Limb (tissue), 2 donors: ENCODE measurements at regions not wholly inside any gene's neighbourhood (a gene's known extent, or its start where the extent isn't known, plus 50 kb on each side); places are given as distances from the start of the nearest gene placed in this dataset.
A peak's percentile ranks its signal among the peaks of the same experiment; 100 is the strongest.
"Not testable (repeated sequence)": the region's sequence is repeated elsewhere in the genome, so short reads cannot be mapped to it uniquely, and the experiment has no call there.

Experiments used
- DNase-seq, 2 donors: peaks; one replicate each; pipeline ENCODE4 v3.0.0-alpha.2; 2016; ENCODE audit errors: extremely low spot score in 2 of 2

DNA sequence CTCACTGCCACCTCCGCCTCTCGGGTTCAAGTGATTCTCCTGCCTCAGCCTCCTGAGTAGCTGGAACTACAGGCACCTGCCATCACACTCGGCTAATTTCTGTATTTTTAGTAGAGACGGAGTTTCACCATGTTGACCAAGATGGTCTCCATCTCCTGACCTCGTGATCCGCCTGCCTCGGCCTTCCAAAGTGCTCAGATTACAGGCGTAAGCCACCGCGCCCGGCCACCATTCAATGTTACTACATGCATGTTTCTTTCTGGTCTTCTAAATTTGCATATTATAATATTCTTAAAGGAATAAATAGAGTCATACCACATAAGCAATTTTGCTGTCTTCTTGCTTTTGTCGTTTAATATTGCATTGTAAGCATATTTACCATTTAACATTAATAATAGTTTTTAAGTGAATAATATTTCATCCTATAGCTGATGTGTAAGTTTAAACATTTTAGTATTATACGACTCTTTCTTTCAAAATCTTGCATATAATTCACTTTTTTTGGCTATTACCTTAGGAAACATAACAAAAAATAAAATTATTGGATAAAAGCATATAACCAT is 1270.4 kb downstream of the ADGRL3 start:
- DNase-seq: no peak

DNA sequence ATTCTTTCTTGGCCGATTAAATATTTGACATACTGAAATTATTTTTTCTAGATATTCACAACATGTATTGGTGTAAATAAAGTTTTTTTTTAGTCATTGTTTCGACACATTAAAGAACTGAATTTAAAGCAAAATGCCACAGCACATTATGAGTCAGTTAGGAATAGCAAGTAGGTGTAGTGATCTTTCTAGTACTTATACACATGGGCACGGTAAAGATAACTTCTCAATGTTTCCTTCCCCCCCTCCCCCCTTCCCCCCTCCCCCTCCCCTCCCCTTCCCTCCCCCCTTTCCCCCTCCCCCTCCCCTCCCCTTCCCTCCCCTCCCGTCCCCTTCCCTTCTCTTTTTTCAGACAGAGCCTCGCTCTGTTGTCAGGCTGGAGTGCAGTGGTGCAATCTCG is 1269.9 kb downstream of the ADGRL3 start:
- DNase-seq: no peak

DNA sequence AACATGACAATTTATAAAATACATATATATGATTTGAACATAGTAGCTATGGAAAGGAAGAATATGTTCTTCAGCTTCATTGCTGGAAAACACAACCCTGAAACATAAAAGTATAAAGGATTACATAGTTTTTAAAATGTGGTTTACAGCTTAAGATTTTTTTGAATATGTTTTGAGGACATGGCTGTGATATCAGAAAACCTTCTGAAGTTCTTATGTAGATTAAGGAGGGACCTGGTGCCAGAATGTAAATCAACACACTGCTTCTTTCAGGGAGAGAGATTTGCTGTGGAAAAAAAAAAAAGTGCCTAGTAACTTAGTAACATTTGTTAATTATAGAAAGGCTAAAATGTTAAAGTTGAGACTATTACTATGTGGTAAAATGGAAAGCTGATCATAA is 1261.8 kb downstream of the ADGRL3 start:
- DNase-seq: no peak

DNA sequence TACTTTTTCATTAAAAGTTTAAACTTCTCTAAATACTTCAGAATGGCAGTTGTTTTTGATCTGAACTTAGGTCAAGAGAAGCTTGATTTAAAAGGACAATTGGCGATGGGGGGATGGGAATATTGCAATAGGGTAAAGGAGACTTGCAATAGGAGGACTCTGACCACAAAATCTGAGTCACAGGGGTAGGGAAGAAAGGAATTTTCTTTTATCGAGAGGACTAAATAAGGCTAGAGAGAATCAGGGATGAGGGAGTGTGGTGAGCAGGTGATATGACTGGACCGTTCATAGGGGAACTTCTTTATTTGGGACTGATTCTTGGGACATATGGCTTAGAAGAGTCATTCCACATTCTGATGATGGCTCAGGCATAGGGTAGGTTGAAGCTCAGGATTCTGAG is 1260.2 kb downstream of the ADGRL3 start:
- no peak for DNase-seq

DNA sequence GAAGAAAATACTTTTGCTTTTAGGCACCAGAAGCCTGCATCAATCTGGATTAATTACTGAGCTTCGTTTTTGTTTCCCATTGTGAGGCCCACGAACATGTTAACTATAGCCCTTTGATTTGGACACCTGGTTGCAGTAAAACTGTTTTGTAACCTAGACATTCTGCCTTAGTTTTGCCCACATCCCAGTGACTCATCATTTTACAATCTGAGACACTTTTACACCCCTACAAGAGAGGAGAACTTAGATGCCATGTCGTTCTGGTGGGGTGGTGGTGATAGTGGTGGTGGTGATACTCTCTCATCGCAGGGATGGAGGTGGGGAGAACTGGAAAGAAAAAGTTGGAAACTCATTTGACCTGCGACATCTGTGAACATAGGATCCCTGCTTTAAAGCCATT is 1257.2 kb downstream of the ADGRL3 start:
- no peak for DNase-seq

DNA sequence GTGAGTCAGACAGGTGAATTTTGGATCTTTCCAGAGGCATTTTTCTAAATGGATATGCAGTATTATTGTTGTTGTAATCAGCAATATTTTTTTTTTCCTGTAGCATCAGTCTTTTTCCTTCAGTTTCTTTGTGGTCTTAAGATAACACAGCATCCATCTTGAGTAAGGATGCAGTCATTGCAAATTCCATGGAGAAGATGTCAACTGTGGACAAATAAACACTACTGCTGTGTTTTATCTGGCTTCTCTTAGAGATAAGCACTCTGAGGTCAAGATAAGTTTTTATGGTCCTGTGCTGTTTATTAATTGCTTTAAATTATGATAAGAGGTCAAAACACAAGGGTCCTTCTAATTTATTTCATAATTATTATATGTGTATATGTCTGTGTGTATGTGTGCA is 1255.7 kb downstream of the ADGRL3 start:
- DNase-seq: no peak

DNA sequence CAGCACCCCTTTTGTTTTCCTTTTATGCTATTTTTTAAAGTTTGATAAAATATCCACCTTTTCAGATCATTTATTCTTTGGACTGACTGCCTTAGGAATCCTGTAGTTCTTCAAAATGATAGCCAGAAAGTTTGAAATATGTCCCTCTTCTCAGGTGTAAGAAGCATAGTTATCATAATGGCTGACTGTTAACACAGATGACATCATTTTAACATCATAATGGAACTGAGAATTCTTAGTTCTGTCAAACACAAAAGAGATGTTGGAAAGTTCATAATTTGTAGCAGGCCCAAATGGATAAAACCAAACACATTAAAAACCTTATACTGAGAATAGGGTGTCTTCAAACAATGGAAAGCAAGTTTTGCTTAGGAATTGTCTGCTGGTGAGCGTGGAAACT is 1254.4 kb downstream of the ADGRL3 start:
- DNase-seq: no peak

DNA sequence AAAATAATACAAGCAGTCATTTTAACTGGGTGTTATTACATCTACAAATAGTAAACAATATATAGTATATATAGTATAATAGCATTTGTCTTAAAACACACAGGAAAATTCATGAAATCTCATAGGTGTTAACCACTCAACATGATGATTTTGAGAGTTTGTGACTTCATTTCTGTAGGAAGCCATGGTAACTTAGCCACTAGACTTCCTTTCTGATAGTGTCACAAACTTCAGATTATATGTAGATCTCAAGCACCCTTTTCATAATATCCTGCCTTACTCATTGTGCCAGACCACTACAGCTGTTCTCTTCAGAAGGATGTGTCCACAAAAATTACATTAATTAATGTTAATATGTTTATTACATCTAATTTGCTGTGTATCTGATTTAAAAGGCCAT is 1250.6 kb downstream of the ADGRL3 start:
- no peak for DNase-seq

DNA sequence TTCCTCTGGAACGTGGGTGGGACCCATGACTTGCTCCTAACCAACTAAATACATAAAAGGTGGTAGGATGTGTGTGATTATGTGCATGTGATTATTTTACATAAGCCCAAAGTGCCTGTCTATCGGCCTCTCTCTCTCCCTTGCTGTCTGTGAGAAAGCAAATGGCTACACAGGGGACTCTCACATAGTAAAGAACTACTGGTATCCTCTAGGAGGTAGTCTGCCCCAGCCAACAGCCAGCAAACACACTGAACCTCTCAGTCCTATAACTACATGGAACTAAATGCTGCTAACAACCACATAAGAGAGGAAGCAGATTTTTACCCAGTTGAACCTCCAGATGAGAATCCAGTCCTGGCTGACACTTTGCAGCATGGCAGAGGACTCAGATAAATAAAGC is 1249.4 kb downstream of the ADGRL3 start:
- DNase-seq: no peak

DNA sequence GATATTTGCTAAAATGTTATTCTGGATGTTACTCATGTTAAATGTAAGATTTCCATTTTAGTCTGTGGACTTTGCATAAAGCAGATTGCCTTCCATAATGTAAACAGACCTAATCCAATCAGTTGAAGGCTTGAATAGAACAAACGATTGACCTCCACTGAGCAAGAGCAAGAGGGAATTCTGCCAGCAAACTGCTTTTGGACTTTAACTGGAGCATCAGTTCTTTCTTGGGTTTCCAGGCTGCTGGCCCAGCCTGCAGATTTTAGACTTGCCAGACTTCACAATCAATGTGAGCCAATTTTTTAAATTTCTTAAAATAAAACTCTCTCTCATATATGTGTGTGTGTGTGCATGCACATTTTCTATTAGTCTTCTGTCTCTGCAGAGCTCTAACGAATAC is 1248.8 kb downstream of the ADGRL3 start:
- DNase-seq: no peak

DNA sequence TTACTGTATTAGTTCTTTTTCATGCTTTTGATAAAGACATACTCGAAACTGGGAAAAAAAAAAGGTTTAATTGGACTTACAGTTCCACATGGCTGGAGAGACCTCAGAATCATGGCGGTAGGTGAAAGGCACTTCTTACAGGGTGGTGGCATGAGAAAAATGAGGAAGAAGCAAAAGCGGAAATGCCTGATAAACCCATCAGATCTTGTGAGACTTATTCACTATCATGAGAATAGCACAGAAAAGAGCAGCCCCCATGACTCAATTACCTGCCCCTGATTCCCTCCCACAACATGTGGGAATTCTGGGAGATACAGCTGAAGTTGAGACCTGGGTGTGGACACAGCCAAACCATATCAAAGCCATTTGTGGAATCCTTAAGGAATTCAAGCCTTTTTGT is 1238.9 kb downstream of the ADGRL3 start:
- DNase-seq: no peak

DNA sequence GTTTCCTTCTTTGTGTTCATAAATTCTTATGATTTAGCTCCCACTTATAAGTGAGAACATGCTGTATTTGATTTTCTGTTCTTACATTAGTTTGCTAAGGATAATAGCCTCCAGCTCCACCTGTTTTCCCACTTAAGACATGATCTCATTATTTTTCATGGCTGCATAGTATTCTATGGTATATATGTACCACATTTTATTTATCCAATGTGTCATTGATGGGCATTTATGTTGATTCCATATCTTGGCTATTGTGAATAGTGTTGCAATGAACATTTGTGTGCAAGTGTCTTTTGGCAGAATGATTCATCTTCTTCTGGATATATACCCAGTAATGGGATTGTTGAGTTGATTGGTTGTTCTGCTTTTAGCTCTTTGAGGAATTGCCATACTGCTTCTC is 1234.8 kb downstream of the ADGRL3 start:
- no peak for DNase-seq

DNA sequence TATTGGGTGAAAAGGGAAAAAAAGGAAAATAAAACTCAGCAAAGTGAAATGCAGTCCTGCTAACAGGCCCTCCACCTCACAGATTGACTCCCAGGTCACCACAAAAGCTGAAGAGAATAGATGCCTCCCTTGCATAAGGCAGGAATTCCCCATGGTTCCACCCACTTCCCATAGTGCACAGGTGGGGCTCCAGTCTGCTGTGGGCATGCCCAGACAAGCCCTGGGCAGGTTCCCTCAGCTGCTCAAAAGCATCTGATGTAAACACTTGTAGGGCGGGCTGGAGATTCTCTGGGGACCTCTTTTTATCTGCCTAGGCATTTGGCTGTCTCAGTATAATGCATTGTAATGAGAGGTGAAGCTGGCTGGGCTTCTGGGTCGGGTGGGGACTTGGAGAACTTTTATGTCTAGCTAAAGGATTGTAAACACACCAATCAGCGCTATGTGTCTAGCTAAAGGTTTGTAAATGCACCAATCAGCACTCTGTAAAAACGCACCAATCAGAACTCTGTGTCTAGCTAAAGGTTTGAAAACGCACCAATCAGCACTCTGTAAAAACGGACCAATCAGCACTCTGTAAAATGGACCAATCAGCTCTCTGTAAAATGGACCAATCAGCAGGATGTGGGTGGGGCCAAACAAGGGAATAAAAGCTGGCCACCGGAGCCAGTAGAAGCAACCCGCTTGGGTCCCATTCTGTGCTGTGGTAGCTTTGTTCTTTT is 1231.5 kb downstream of the ADGRL3 start:
- not testable (repeated sequence) for DNase-seq

DNA sequence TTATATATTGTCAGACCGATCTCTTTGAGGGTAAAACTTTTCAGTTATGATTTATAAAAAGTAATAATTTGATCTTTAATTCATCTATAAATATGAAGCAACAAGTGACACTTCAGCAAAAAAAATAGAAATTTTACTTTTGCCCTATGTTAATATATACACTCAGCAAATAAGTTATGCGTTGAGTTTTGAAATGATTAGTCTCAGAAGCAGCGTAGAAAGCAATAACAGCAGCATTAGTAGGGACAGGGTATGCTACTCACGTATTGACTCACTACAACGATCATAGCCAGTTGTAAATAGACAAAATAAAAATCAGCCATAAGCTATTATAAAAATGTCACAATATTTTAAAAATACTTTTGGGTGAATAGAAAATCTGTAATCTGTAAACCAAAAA is 1229.2 kb downstream of the ADGRL3 start:
- no peak for DNase-seq

DNA sequence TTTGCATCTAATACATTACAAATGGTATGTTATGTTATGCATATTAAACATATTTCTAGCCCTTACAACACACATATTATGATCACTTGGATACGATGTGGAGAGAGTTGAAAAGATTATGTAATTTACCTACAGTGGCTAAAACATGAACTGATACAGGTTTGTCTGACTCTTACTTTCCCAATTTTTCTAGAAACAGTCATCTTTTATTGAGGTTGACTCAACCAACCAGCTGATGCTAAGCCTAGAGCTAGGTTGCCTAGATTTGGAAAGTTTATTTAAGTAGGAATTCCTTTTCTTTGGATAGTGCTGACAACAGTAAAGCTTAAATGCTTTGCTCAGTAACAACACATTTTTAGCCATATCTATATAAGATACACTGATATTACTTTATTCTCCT is 1215.1 kb downstream of the ADGRL3 start:
- no peak for DNase-seq

DNA sequence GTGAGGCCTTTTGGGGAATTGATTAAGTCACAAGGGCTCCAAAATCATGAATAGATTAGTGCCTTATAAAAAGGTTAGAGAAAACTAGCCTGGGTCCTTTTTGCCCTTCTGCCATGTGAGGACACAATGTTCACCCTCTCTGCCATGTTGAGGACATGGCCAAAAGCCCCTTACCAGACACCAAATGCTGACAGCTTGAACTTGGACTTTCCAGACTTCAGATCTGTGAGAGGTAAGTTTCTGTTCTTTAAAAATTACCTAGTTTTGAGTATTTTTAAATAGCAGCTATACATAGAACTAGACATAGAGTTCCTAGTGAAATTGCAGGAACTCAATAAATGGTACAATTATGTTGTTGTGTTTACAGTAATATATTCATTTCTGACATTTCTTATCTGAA is 1214.4 kb downstream of the ADGRL3 start:
- DNase-seq: no peak

DNA sequence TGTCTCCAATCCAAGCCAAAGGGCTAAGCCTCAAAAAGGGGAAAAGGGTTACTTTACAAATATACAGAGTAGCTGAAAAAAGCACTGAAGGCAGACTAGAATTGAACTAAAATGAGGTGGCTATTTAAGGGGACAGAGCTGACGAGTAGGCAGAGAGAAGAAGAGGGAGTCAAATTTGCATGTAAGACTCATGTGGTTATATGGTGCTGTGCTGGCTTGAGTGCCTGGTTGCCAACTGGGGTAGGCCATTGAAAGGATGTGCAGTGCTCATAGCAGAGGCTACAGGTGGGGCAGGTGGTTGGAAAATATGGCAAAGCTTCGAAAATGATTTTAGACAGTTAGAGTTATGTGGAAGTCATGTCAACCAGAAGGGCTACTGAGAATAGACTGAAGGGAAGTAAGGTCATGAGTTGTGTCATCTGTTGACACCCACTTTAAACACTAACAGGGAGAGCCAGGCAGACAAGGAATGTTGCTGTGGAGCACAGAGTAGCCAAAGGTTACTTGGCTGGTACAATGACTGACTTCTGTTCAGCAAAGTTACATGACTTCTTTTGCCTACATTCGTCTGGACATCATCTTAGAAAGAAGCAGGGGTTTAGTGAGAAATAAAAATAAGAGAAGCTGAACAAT is 1210.4 kb downstream of the ADGRL3 start:
- DNase-seq: no peak

DNA sequence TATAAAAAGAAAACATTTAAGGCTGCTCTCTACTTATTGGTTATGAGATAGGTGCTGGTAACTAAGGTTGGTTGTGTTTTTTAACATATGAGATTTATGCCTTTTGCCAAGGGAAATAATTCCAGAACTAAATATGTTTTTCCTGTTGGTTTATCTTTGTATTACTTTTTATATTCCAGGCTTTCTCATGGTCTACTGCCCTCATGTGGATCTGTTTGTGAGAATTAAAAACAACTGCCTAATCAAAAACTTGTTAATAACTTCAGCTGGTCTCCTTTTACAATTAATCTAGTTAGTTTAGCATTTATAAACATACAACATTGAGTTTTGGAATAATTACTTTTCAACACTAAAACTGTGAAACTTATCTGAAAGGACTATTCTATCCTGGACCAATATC is 1208.3 kb downstream of the ADGRL3 start:
- peak in 1 of 2 donors; percentile 38 for DNase-seq

DNA sequence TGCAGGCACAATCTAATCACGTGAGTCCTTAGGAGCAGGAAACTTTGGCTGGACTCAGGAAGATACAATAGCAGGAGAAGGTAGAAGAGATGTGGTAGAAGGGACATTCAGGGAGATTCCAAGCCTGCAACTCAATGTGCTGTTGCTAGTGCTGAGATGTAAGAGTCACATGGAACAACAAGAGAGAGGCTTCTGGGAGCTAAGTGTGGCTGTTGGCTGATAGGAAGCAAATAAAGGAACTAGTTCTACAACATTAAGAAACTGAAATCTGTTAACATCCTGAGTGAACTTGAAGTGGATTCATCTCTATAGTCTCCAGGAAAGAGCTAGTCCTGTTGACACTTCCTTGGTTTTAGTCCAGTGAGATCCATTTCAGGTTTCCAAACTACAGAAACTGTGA is 1207.4 kb downstream of the ADGRL3 start:
- no peak for DNase-seq

DNA sequence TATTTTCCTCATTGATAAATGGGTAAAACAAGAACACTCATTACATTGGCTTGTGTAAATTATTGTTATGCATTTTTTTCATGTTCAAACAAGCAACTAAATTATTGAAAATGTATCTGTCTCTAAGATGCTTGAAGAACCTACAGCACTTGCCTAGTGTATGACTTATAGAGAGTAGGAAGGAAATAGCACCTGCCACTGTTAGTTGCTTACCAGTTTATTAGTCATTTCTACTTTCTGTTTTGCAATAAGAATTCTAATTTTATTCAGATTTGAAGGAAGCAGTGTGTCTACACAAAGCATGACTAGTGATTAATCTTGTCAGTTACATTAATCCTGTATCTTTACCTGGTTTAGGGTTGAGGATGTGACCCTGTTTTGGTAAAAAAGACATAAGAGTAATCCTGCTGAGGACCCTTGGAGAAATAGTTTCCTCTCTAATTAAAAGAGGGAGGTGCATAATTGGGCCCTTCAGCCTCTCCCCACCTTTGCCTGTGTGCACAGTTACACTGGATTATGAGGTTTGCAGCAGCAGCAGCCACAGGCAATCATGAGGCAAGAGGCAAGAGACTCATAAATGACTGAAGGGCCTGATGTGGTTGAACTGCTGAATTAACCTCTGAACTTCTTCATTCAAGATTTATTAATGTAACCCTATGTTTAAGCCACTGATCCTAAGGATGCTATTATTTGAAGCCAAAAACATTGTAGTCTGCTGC is 1202.1 kb downstream of the ADGRL3 start:
- DNase-seq: no peak

DNA sequence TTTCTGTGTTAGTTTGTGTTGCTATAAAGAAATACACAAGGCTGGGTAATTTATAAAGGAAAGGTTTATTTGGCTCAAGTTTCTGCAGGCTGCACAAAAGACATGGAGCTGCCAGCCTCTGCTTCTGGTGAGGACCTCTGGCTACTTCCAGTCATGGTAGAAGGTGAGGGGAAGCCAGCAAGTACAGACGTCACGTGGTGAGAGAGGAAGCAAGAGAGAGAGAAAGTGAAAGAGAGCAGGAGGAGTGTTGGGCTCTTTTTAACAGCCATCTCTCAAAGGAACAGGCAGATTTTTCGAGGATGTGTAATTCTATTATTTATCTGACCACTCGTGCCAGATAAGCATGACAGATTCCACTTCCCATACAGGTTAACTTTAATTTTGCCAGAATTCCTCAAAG is 1199.1 kb downstream of the ADGRL3 start:
- DNase-seq: no peak

DNA sequence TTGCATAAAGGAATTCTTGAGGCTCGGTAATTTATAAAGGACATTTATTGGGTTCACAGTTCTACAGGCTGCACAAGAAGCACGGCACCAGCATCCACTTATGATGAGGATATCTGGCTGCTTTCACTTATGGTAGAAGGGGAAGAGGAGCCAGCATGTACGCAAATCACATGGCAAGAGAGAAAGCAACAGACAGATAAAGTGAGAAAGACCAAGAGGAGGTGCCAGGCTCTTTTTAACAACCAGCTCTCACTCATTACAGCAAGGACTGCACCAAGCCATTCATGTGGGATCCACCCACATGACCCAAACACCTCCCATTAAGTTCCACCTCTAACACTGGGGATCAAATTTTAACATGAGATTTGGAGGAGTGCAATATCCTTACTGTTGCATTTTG is 1198.2 kb downstream of the ADGRL3 start:
- no peak for DNase-seq

DNA sequence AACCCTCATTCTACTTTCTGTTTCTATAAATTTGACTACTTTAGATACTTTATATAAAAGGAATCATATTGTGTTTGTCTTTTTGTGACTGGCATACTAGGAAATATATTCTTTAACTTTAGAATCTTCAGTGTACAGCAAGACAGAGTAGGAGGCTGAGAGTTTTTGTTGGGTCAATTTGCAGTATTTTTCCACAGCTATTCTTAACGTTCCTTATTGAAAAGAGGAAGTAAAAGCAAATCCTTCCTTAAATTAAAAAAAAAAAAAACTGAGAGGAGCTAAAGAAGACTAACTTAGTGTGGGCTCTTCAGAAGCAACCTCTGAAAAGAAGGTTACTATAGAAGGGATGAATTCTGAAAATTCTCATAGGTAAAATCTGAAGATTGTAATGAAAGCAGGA is 1194.6 kb downstream of the ADGRL3 start:
- DNase-seq: no peak
